Fibroblast of the conjunctiva (primary cell): ENCODE measurements at regions not wholly inside any gene's neighbourhood (a gene's known extent, or its start where the extent isn't known, plus 50 kb on each side); places are given as distances from the start of the nearest gene placed in this dataset.

Source experiments
- DNase-seq: peaks from one replicate; pipeline ENCODE4 v3.0.0-alpha.2; 2010; ENCODE audit warnings: low read depth

DNA sequence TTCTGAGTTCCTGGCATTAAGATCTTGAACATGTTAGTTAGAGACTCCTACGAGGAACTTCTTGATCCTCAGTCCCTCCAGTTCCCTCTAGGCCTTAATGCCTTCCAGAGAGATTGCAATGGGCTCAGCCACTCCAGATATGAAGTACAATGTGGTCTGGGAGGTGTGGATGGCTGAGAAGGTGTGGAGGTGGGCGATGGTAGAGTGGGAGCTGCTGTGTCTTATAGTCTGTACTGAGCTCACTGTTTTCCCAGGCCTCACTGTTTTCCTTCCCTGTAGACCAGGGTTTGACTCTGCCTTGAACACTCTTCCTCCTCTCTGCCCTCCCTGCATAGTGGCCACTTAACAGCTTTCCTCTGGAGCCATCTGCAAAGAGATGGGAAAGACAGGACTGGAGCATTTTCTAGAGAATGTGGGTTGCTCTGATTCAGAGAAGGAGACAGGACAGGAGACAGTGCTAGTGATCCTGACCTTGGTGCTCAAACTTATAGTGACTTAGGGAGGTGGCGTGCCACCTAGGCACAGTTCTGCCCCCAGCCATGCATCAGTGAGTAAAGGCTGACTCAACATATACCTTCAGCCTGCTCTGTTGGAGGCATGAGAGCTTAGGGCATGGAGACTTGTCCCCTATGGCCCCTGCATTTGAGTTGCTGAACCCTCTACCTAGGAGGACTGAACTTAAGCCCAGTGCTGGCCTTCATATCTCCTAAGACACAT lies 129.7 kb downstream of the TDRD15 start:
- no peak for DNase-seq

DNA sequence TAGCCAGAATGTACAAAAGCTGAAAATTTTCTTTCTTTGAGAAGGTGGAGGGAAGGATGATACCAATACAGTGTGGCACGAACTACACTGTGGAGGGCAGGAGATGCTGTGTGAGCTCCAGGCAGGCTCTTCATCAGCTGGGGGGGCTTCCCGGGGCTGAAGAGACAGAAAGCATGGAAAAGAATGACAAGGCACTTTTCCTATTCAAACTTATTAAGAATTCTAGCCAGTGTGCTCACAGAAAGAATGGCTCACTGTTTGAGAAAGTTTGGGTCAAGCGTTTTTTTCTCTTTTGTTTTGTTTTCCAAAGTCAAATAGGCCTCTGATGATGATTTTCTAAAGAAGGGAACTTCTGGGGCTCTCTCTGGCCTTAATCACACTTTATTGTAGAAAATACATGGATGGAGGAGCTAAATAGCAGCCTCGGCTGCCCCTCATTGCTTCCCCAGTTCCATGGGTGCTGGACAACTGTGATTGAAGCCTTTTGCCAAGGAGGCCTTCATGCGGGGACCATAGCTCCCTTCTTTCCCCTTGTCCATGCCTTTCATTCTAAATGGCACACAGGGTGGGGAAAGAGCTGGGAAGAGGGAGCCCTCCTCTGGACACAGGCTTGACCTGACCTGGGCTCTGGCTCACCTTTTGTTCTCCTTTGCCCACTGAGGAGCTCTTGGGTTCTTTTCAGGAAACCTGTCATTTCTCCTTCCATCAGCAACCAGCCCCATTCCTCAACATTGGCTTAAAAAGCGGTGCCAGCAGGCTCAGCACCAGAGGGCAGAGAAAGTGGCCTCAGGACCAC lies 130.6 kb downstream of the TDRD15 start:
- DNase-seq: no peak

DNA sequence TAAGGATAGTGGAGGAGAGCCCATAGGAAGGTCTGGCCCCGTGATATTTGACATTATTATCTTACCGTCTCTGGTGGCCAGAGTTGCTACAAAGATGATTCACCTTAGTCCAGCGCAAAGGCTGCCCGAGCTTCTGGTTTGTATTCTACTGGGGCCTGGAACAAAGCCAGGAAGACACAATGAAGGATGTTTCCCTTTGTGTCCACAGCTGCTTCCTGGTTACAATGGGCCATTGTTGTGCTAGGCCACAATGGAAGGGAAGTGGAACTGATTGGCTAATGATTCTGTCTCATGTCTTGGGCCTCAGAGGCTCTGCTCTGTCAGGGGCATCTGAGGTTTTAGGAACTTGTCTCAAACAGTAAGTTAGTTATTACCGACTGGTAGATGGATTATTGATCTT lies 132.2 kb downstream of the TDRD15 start:
- no peak for DNase-seq

DNA sequence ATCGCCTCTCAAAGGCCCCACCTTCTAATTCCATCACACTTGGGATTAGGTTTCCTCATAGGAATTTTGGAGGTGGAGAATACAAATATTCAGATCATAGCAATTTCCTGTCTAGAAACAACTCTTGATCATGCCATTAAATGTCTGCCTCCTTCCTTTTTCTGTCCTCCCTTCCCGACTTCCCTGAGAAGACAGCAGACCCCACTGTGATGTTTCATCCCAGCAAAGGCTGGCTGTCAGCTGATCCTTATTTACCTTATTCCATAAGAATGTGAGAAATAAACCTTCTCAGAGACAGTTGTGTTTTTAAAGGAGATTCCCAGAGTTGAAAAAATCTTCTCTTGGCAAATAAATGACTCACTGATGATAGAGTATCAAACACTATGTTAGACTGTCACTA lies 133.9 kb downstream of the TDRD15 start:
- DNase-seq: no peak

DNA sequence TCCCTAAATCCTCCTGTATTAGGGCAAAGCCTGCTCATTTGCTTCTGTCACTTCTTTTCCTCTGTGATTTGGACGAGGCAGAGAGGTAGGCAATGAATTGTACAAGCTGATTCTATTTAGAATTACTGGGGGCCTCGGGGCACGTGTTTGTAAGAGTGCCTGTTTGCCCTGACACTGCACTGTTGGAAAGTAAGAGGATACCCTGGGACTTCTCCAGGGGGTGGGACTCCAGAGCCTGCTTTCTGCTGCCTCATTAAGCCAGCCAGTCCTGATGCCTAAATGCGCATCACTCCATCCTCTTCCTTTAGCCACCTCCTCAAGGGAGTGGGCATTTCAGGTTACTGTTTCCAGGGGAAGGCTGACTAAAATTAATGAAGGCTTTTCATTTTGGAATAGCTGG lies 134.3 kb downstream of the TDRD15 start:
- no peak for DNase-seq

DNA sequence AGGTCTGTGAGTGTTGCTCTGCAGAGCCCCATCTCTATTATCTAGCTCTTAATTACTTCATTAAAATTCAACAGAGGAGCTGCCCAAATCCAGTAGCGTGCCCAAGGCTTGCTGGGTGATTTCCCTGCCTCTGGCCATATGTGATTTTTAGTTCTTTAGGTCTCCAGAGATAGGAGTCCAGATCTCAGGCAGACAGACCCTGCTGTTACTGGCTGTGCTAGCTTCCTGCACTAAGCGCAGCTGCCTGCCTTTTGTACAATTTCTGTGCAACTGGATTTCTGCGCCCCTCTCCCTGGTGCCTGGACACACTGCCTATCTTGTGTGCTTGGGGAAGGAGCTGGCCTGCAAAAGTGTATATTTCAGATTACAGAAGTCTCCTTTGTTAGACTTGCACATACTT lies 136.5 kb downstream of the TDRD15 start:
- no peak for DNase-seq

DNA sequence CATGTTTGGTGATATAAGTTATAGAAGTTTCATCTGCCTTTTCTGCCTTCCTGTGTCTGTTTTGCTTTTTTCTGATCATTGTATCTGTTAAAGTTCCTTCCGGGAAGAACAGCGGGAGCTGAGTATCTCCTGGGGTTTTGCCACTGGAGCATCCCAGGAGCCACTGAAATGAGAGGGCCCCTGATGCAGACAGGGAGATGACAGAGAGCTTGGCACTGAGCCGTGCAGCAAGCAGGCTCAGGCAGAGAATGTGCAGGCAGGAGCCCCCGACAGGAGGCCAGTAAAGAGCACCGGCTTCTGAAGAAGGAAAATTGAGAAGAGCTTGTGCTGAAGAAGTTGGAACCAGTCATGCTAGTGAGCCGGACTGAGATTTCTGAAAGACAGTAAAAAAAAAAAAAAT lies 137.8 kb downstream of the TDRD15 start:
- DNase-seq: no peak

DNA sequence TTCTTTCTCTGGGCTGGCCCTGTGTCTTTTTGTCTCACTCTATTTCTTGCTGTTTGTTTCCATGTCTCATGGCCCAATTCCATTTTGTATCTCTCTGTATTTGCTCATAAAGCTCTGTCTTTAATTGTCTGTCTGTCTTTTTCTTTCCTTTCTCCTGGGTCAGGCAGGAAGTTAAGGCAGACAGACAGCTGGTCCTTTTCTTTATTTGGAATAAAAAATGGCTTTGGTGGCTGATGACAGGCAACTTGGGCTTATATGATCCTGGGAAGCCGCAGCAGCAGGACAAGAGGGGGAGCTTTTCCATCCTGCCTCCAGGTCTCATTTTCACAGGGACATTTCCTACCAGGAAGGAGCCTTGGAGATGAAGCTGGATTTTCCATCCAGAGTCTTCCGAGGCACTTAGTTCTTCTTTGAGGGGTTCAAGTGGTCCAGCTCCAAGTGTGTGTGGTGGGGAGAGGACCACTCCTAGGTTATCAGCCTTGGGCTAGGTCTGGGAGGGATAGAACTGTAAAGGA lies 138.7 kb downstream of the TDRD15 start:
- DNase-seq: no peak

DNA sequence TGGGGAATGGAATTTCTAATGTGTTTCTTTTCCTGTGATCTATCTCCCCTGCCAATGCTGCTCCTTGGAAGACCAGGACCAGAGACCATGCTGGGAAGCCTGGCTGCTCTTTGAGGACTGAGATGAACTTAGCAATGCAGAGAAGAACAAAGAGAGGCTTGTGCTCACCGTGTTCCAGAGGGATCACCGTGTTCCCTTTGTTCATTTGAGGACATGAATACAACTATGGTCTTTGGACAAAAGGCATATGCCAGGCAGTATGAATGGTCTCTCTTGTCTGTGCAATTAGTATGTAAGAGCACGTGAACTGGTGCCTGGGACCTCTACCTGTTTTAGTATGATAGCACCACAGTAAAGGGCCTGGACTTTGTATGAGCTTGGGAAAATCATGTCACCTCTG lies 139.9 kb downstream of the TDRD15 start:
- DNase-seq: no peak

DNA sequence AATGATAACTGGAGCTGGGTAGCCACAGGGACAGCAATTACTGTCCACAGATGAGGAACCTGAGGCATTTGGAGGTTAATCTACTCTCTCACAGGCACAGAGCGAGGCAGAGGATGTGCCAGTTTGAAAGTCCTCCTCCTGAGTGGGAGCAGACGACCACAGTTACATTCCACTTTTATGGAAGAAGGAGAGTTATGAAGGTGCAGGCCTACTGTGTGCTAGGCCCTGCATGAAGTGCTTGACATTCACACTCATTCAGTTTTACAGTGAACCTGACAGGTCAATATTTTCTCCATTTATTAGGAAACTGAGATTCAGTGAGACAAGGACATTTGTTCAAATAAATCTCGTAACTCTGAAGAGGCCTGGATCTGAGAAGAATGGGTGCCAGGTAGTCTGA lies 142.0 kb downstream of the TDRD15 start:
- DNase-seq: no peak

DNA sequence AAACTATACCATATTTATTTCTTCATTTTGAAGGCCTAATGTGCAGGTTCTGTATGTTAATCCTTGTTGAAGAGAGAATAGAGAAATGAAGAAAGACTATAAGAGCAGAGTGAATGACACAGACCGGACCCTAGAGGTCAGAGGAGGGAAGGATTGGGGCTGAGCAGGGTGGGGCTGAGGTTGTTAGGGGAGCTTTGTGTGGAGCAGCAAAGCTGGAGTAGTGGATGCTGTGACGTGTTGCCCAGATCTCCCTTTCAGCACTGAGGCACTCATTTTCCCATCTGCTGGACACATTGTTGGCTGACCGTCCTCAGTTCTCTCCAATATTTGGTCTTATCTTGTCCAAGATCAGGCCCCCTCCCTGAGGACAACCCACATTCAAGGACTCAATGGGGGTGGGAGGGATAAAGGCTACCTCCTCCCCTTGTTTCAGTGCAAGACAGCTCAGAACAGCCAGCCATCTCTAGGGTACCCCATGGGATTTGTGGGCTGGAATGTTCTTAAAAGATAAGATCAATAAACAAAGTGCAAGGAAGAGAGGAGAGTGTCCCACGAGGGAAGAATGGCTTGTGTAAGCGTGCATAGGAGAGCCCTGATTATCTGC lies 143.6 kb downstream of the TDRD15 start:
- DNase-seq: no peak

DNA sequence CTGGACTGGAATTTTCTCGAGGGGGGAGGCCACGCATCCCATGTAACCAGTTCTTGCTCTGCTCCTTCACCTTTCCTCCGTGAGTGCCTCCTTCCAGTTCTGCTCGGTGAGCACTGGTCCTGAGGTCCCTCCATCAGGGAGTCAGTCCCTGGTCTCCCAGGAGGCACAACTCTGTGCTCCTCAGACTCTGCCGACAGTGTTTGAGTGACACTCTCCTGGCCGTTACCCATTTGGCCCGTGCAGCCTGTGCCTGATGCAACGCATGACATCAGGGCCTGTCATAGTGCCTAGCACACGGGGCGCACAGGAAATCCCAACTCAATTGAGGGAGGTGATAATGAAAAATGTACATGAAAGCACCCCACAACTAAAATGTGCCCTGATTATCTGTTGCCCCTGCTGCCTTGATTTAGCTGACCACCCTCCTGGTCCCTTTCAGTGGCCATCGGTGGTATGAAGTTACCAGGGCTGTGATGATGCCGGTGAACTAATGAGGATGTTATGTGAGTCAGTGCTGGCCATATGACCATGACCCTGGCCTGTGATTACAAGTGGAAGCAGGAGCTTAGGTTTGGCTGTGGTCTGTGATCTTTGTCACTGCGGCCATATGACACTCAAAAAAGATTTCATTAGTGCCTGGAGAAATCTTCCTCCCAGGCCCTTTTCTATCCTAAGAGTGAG lies 144.6 kb downstream of the TDRD15 start:
- no peak for DNase-seq

DNA sequence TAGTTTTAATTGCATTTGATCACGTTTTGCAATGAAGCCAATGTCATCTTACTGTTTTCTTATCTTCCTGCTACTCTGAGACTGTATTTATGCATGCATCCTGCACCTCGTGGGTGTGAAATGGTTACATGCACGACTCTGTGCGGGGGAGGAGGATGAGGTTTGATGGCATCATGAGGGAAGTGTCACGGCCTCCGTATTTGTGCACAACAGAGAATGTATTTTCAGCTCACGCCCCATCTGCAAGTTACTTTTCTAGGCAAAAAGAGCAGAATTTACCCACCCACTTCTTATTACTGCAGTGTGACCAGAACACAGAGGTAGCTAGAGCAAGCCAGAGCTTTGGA lies 145.1 kb downstream of the TDRD15 start:
- DNase-seq: no peak

DNA sequence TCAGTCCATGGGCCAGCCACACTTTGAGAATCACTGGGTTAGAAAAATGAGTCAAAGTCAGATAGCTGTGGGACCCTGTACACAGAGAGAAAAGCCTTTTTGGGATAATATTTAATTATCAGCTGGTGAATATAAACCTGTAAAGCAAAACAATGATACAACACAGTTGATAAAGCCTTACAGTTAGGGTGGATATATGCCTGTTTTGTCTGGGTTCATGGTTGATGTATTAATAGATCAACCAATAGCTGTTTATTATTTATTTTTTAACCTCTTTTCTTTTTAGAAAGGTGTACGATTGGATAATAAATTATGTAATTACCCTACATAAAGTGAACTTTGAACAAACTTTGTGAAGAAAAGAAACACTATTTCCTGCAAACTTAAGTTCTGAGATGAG lies 145.6 kb downstream of the TDRD15 start:
- DNase-seq: no peak

DNA sequence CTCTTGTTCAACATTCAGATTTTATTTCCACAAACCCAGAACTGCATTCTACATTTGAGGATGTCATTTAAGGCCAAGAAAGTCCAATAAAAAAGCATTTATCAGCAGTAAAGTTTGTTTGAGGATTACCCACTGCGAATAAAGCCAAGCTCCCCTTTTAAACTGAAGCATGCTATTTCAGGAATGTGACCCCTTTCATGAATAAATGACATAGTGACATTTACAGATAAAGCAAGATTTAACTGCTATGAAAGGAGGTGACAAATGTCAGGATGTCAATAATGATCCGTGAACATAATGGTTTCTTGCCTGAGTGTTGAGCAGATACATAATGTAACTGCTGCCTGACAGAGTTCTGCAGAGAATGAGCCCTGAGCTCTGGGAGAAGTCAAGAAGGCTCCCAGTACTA lies 146.3 kb downstream of the TDRD15 start:
- no peak for DNase-seq

DNA sequence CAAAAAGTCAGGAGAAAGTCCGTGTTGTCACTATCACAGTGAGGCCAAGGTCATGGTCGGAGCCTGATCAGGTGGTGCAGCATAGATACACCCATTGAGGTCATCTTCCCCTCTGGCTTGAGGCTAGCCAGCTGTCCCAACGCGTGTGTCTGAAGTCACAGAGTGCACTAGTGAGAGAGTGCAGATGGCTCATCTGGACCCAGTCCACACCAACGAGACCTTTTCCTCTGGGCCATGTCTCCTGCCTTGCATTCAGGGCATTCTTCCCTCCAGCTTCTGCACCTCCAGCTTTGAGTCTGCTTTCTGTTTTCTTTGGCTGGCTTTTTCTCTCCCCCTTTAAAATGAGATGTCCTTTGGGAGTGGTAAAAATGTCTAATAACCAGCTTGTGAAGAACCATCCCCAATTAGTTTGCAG lies 146.9 kb downstream of the TDRD15 start:
- no peak for DNase-seq

DNA sequence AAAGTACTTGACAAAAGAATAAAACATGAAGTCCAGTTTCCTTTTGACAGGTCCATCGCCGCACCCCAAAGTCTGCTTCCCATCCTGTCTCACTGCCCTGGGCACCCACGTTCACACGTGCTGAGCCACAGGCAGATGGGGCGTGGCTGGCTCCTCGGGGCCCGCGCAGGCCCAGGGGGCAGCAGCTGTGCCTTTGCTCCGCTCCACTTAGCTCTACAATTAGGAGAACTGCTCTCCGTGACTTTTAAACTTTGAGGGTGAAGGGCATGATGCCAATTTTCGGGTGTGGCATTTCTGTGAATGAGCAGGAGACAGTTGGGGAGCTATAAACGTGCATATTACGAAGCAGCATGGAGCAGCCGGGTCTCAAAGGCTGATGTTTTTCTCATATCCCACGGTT lies 152.4 kb downstream of the TDRD15 start:
- DNase-seq: no peak

DNA sequence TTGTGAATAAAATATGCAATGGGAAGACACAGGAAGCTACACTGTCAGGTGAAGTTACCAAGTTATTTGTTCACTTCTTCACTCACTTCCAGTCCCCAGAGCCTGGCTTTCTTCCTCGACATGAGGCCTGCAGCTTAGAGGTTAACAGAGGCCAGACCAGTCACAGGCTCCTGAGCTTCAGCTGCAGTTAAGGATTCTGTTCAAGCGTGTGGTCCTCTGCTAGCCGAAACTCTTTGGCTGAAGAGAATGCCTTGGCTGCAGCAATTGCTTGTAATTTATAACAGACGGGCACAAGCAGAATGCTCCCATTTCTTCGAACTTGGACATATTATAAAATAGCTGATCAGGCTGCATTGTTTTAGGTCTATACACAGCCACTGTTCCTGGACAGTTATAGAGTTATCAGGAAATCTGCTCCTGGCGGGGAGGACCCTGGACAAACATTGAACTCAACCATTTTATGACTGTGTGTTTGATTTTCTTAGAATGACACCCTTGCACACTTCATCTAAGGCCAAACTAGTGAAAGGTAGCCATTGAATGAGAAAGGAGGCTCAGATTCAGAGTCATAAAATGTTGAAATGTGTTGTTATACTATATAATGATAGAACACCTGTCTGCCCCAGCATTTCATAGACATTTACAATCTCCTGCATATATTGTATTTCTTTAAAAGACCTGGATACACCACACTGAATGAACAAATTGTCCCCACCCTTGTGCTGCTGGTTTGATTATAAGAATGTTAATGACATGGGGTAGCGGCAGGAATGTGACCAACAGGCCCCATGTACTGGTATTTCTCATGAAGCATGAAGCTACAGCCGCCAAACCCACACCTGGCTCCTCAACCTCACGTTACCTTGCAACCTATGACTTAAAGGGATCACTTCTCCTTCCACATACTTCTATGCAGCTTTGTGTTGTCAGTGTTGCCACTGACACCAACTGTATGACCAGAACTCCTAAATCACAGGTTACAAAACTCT lies 153.6 kb downstream of the TDRD15 start:
- no peak for DNase-seq

DNA sequence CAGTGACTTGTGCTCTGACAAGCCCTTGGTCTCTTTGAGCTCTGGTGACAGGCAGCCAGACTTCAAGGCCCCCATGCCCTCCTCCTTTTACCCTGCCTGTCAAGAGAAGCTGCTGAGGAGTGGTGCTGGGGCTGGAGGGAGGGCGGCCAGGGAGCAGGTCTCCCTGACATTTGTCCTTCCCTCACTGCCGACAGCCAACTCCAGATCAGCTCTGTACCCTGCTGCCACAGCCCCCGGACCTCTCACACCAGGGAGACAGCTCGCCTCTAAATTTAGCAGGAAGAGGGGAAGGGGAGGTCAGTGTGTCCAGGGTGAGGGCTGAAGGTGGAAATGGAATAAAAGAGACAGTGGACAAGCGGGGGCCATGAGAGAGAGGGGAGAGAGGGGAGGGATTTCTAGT lies 155.8 kb downstream of the TDRD15 start:
- no peak for DNase-seq

DNA sequence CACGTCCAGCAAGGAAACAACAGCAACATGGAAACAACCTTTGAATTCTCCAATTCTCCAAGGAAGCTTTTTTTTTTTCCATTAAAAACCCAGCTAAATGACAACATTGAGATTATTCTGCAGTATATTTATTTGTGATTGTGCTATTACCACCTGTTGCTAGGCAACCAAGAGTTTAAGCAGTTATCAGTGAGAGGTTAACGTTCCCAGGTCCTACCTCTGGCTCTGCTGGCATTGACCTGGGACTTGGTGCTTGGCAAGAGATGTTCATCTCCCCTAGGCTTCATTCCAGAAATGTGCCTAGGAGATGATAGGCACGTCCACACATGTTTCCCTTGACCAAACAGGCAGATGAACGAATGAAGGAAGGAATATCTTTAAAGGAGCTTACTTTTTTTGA lies 157.0 kb downstream of the TDRD15 start:
- DNase-seq: no peak

DNA sequence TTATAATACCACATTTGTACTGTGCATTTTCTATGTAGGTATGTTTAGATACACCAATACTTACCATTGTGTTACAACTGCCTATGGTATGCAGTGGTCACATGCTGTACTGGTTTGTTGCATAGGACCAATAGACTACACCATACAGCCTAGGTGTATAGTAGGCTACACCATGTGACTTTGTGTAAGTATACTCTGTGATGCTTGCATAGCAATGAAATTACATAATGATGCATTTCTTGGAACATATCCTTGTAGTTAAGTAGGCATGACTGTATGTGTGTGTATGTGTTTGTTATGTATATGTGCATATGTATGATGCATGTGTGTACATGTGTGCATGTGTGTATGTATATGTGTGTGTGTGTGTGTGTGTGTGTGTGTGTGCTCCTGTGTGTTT lies 157.6 kb downstream of the TDRD15 start:
- DNase-seq: no peak
